Coronary artery (tissue), 2 donors: ENCODE measurements at regions not wholly inside any gene's neighbourhood (a gene's known extent, or its start where the extent isn't known, plus 50 kb on each side); places are given as distances from the start of the nearest gene placed in this dataset.

Source experiments
- DNase-seq: peaks from one replicate; pipeline ENCODE4 v3.0.0-alpha.2; 2017; ENCODE audit warnings: low spot score
- H3K27ac ChIP-seq, 2 donors: fragments of 200-600 bp; sonication (generic); one replicate each; pipeline ENCODE4 v1.5.1; 2016 to 2019
- H3K4me3 ChIP-seq: fragments of 200-600 bp; sonication (generic); 2 replicates; pipeline ENCODE4 v1.5.1; 2016; ENCODE audit warnings: mild to moderate bottlenecking, moderate library complexity
- TF ChIP-seq, protein P1 (sequence below): fragments of 200-600 bp; sonication (generic); IDR thresholded peaks from one replicate; pipeline ENCODE4 v1.5.1; 2019; ENCODE audit warnings: antibody characterized with exemption

DNA sequence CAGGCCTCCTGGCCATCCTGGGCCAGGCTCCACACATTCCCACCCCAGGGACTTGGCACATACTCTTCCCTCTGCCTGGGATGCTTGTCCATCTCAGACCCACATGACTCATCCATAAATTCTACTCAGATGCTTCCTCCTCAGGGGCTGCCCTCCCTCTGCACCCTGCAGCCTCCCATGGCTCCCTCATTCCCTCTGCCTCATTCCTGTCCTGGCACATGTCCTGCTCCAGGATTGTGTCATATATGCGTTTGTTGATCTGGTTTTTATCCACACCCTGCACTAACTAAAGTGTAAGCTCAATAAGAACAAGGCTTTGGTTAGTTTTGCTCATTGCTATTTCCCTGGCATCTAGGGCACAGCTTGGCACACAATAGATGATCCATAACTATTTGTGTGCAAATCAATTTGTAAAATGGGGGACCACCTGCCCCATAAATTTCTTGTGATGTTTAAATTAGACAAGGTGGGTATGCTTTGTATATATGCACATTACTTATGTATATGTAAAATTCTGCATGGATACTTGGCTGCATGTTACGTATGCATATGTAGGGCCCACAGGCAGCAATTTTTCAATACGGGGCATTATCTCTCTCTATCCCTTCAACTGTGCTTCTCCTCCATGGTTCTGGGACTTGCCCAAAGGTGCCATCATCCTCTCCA lies 191.4 kb downstream of the PTPRU start:
- TF ChIP-seq, protein P1, sequence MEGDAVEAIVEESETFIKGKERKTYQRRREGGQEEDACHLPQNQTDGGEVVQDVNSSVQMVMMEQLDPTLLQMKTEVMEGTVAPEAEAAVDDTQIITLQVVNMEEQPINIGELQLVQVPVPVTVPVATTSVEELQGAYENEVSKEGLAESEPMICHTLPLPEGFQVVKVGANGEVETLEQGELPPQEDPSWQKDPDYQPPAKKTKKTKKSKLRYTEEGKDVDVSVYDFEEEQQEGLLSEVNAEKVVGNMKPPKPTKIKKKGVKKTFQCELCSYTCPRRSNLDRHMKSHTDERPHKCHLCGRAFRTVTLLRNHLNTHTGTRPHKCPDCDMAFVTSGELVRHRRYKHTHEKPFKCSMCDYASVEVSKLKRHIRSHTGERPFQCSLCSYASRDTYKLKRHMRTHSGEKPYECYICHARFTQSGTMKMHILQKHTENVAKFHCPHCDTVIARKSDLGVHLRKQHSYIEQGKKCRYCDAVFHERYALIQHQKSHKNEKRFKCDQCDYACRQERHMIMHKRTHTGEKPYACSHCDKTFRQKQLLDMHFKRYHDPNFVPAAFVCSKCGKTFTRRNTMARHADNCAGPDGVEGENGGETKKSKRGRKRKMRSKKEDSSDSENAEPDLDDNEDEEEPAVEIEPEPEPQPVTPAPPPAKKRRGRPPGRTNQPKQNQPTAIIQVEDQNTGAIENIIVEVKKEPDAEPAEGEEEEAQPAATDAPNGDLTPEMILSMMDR, result no peak
- Histone ChIP-seq H3K4me3 (no peak overlapping the region), H3K27ac (no peak overlapping the region)
- DNase-seq, result no peak

DNA sequence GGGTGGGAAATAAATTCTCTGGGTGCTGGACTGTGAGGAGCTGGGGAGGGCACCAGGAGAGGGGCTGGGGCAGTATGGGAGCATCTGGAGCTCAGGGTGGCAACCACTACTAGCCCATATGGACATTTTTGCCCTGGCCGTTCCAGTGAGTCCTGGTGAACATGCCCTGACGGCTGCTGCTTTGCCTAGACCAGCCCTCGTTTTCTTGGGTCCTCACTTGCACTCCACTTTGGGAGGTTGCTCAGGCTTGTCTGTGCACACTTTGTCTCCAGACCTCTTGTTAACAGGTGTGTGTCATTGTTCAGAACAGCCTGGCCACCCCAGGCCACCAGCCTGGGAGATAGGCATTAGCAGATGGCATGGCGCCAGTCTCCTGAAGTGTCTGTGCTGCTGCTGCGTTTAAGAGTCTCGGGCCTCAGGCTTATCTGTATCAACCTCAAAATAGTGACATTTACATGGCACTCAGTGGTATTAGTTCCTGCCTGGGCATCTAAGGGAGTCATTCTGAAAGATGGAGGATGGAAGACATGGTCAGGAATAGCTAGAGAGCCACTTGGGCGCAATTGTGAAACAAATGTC lies 190.5 kb downstream of the PTPRU start:
- TF ChIP-seq, protein P1, result no peak
- Histone ChIP-seq H3K27ac (no peak overlapping the region), H3K4me3 (no peak overlapping the region)
- peak; percentile 33 for DNase-seq

DNA sequence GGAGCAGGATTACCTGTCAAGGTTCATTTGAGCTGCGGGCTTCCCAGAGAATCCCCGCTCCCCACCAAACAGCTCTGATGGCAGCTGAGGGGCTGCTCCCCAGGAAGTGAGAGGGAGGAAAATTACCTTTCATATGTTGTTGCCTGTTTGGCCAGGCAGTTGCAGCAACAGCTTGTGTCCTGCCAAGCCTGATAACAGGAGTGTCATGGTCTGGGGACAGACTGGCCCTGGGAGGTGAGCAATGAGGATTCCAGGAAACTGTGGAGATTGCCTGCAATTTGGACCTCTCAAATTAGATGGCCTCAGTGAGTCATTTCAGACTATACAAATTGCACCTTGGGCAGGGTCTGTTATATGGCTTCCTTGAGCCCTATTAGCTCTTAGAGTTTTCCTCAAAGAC lies 189.3 kb downstream of the PTPRU start:
- no peak for DNase-seq
- Histone ChIP-seq H3K27ac (no peak overlapping the region), H3K4me3 (no peak overlapping the region)
- TF ChIP-seq, protein P1, result no peak

DNA sequence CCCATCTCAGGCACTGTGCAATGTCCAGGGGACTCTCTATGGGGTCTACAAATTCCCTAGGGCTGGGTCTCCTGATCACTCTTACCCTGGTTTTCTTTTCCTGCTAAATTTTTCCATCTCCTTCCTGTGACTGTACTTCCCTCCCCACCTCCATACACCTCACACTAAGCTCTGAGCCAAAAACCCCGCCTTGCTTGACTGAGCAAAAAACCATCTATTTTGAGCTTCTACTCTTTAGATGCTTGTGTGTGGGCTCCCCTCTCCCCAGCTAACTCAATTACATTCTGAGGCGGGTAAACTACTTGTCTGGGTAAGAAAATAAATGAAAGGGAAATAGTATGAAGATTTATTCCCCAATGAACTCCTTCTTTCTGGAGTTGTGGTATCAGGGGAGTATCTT lies 187.9 kb downstream of the PTPRU start:
- H3K27ac ChIP-seq, result no peak overlapping the region
- DNase-seq, result peak; percentile 17
- TF ChIP-seq, protein P1, result no peak
- H3K4me3 ChIP-seq, result no peak overlapping the region

DNA sequence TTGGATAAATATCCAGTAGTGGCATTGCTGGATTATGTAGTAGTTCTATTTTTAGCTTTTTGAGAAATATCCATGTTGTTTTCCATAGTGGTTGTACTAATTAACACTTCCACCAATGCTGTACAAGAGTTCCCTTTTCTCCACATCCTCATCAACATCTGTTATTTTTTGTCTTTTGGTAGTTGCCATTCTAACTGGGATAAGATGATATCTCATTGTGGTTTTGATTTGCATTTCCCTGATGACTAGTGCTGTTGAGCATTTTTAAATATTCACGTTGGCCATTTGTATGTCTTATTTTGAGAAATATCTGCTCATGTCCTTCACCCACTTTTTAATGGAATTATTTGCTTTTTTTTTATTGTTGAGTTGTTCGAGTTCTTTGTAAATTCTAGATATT lies 183.9 kb downstream of the PTPRU start:
- no peak overlapping the region for H3K4me3 ChIP-seq
- DNase-seq, result no peak
- no peak overlapping the region for H3K27ac ChIP-seq
- TF ChIP-seq, protein P1, result no peak

DNA sequence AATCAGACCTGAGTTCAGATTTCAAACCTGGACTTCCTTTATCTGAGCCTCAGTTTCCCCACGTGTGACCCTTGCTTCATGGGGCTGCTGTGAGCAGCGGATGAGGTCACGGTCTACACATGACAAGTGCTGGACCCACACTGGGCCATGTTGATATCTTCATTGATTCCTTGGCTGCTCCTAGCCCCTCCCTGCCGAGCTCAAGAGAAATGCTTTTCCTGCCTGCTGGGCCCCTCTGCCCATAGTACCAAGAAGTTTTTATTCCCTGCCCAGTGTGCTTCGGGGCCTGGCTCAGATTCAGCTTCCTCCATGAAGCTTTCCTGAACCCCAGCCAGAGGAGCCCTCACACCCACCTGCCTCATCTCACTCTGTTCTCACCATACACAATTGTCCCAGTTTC lies 181.6 kb downstream of the PTPRU start:
- Histone ChIP-seq H3K27ac (no peak overlapping the region), H3K4me3 (no peak overlapping the region)
- TF ChIP-seq, protein P1, result no peak
- DNase-seq, result peak; percentile 60
